ENCODE measurements at regions not wholly inside any gene's neighbourhood (a gene's known extent, or its start where the extent isn't known, plus 50 kb on each side); places are given as distances from the start of the nearest gene placed in this dataset.

GRCh38 chr7:79828866-79829265, 305.8 kb upstream of the GNAI1 start:
- H3K4me3 ChIP-seq: no peak overlapping the region
- H3K27ac ChIP-seq: no peak overlapping the region
- no peaks in the 10 kb centered on the region for H3K36me3 ChIP-seq
- DNase-seq: no peak
- no peaks in the 10 kb centered on the region for H3K27me3 ChIP-seq
- no peaks in the 10 kb centered on the region for H3K4me1 ChIP-seq
- intact Hi-C loops (cut with DNase I; ENCODE audit: low total_unique reads): no loop called here
- H3K9me3 ChIP-seq: no peaks in the 10 kb centered on the region
- TF ChIP-seq POLR2AphosphoS5 (IDR thresholded peaks at IDR 0.05): no peak
- TF ChIP-seq POLR2A (IDR thresholded peaks at IDR 0.05): no peak
- TF ChIP-seq EP300 (IDR thresholded peaks at IDR 0.05): no peak

DNA sequence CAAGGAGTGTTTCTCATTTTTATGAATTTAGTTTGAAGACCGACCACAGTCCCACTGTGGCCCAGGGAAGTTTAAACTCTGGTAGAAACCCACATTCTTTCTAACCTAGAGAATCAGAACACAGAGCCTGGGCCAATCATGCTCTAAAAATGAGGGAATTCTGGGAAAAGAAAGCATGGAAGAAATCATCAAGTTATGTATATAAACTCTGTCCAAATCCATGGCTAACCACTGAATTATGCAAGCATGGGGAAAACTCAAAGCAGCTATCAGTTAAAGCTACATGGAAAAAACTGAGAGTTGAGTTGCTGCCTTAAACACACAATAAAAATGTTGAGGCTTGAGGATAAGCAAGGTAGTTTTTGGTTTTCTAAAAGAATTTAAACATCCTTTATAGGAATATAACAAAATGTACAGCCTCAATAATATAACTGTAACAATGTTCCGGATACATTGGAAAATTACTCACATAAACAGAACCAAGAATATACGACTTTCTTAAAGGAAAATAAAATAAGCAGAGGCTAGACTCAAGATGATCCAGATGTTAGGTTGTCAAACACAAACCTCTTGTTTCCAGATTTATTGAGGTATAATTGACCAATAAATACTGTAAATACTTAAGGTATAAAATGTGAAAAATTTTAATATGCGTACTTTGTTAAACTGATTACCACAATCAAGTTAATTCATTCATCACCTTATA, 311.2 kb upstream of the GNAI1 start:
- TF ChIP-seq POLR2AphosphoS5 (IDR thresholded peaks at IDR 0.05) (no peak), EP300 (IDR thresholded peaks at IDR 0.05) (no peak), POLR2A (IDR thresholded peaks at IDR 0.05) (no peak), CTCF (IDR thresholded peaks at IDR 0.05) (no peak)

DNA sequence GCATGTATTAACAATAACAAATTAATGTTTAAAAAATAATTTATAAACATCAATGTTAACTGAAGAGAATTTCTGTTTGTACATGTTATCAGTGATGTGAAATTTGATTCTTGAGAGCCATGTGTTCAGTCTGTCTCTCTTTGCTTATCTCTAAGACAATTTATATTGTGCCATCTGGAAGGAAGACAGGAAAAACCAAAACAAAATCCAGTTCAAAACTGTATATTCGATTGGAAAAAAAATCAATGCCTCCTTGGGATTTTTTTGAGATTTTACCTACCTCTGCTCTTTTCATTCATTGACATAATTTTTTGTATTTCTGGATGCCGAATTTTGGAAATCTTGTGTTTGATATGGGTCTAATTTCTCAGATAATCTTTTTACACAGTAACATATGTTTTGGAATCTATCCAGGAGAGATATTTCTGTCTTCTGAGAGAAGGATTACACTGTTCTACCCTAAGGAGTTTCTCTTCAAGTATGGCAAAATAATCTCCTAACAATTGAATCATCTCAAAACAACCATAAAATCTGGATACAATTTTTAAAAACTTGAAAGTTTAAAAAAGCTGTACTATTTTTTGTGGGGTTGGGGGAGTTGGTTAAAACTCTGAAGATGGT, 311.9 kb upstream of the GNAI1 start:
- Histone ChIP-seq H3K4me1 (peaks cover 0 to 5% (median 0%) of the 10 kb centered on the region in 4 donors), H3K27ac (no peak overlapping the region), H3K36me3 (no peaks in the 10 kb centered on the region), H3K9me3 (no peaks in the 10 kb centered on the region), H3K4me3 (no peak overlapping the region), H3K27me3 (no peaks in the 10 kb centered on the region)
- TF ChIP-seq POLR2AphosphoS5 (IDR thresholded peaks at IDR 0.05): no peak
- no peak for TF ChIP-seq CTCF (IDR thresholded peaks at IDR 0.05)
- TF ChIP-seq EP300 (IDR thresholded peaks at IDR 0.05): no peak
- TF ChIP-seq POLR2A (IDR thresholded peaks at IDR 0.05): no peak
- intact Hi-C loops (cut with DNase I; ENCODE audit: low total_unique reads): no loop called here
- 48 to 59% (median 54%) methylated on average over 2 of the region's 2 CpGs for WGBS, 5 donors
- DNase-seq: no peak

More for the DNA sequence above, 311.2 kb upstream of the GNAI1 start:
- Histone ChIP-seq H3K4me3 (no peak overlapping the region), H3K27me3 (no peaks in the 10 kb centered on the region), H3K27ac (no peak overlapping the region), H3K4me1 (peaks cover 0 to 5% (median 0%) of the 10 kb centered on the region in 4 donors), H3K36me3 (no peaks in the 10 kb centered on the region), H3K9me3 (no peaks in the 10 kb centered on the region)
- intact Hi-C loops (cut with DNase I; ENCODE audit: low total_unique reads): no loop called here
- DNase-seq: no peak
- 72 to 87% (median 84%) methylated on average over 4 of the region's 4 CpGs for WGBS, 5 donors

DNA sequence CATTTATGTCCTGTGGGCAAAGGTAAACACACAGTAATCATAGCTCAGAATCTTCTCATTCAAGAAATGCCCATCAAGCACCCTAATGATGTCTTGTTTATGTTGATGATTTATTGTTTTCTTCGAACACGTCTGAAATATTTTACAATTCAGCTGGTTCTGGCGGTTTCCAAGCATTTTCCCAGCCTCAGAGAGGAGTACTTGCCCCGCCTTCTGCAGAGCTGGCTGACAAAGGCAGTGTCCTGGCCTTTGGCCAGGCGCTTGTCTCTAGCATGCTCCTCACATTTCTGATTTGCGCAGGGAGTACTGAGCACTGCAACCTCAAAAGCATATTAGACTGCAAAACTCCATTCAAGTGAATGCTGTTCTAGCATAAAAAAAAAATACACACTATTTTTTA, 314.2 kb upstream of the GNAI1 start:
- no peak for TF ChIP-seq EP300 (IDR thresholded peaks at IDR 0.05)
- no peak for TF ChIP-seq POLR2A (IDR thresholded peaks at IDR 0.05)
- no peak for TF ChIP-seq POLR2AphosphoS5 (IDR thresholded peaks at IDR 0.05)
- no peak for TF ChIP-seq CTCF (IDR thresholded peaks at IDR 0.05)
- DNase-seq: peak in 1 of 2 donors; percentile 83
- intact Hi-C loops (cut with DNase I; ENCODE audit: low total_unique reads): no loop called here

DNA sequence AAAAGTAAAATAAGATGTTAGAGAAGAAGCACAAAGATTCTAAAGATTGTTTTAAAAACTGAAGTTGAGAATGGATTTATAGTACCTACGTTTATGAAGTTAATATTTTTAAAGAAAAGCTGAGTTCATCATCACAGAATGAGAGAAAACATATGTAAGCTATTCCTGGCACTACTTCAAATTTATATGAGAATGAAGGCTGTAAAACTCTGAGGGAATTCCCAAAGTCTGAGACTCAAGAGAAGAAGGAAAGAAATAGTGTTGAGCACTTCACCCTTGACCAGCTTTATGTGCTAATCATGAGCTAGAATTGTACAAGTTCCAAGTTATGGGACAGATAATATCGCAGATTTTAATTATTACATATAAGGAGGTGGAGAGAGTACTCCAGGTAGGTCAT, 323.7 kb upstream of the GNAI1 start:
- peak in 1 of 2 donors; percentile 9 for DNase-seq
- 48 to 70% (median 64%) methylated on average over 2 of the region's 2 CpGs for WGBS, 5 donors
- intact Hi-C loops (cut with DNase I; ENCODE audit: low total_unique reads): no loop called here

More for the DNA sequence above, 314.2 kb upstream of the GNAI1 start:
- H3K27ac ChIP-seq: no peak overlapping the region
- peak overlapping the region in 1 of 4 donors; percentile 1 for H3K4me3 ChIP-seq
- peaks cover 0 to 5% (median 0%) of the 10 kb centered on the region in 4 donors for H3K4me1 ChIP-seq
- H3K27me3 ChIP-seq: no peaks in the 10 kb centered on the region
- WGBS, 5 donors: 34 to 47% (median 39%) methylated on average over 5 to 6 of the region's 6 CpGs
- H3K36me3 ChIP-seq: no peaks in the 10 kb centered on the region
- no peaks in the 10 kb centered on the region for H3K9me3 ChIP-seq

More for the DNA sequence above, 323.7 kb upstream of the GNAI1 start:
- H3K9me3 ChIP-seq: no peaks in the 10 kb centered on the region
- H3K4me1 ChIP-seq: no peaks in the 10 kb centered on the region
- H3K27ac ChIP-seq: no peak overlapping the region
- H3K36me3 ChIP-seq: no peaks in the 10 kb centered on the region
- H3K4me3 ChIP-seq: no peak overlapping the region
- TF ChIP-seq POLR2A (IDR thresholded peaks at IDR 0.05) (no peak), CTCF (IDR thresholded peaks at IDR 0.05) (no peak), EP300 (IDR thresholded peaks at IDR 0.05) (no peak), POLR2AphosphoS5 (IDR thresholded peaks at IDR 0.05) (no peak)
- no peaks in the 10 kb centered on the region for H3K27me3 ChIP-seq

All from stomach (tissue), 8 donors.